Right renal pelvis (tissue), 4 donors: ENCODE measurements at regions not wholly inside any gene's neighbourhood (a gene's known extent, or its start where the extent isn't known, plus 50 kb on each side); places are given as distances from the start of the nearest gene placed in this dataset.
A peak's percentile ranks its signal among the peaks of the same experiment; 100 is the strongest.
"Not testable (repeated sequence)": the region's sequence is repeated elsewhere in the genome, so short reads cannot be mapped to it uniquely, and the experiment has no call there.

Source experiments
- DNase-seq, 4 donors: peaks; one replicate each; pipeline ENCODE4 v3.0.0-alpha.2; 2013; ENCODE audit warnings: low read depth in 4 of 4, low spot score in 3 of 4, missing footprints in 1 of 4

DNA sequence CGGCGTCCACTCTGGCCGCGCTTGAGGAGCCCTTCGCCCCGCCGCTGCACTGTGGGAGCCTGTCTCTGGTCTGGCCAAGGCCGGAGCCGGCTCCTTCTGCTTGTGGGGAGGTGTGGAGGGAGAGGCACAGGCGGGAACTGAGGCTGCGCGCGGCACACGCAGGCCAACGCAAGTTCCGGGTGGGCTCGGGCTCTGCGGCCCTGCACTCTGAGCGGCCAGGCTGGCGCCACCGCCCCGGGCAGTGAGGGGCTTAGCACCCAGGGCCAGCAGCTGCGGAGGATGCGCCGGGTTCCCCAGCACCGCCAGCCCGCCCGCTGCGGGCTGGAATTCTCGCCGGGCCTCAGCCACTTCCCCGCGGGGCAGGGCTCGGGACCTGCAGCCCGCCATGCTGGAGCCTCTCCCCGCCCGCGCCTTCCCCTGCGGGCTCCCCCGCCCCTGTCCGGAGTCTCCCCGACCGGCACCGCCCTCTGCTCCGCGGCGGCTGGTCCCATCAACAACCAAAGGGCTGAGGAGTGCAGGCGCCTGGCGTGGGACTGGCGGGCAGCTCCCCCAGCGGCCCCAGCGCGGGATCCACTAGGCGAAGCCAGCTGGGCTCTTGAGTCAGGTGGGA is 921.2 kb upstream of the FOXG1 start:
- DNase-seq = no peak

DNA sequence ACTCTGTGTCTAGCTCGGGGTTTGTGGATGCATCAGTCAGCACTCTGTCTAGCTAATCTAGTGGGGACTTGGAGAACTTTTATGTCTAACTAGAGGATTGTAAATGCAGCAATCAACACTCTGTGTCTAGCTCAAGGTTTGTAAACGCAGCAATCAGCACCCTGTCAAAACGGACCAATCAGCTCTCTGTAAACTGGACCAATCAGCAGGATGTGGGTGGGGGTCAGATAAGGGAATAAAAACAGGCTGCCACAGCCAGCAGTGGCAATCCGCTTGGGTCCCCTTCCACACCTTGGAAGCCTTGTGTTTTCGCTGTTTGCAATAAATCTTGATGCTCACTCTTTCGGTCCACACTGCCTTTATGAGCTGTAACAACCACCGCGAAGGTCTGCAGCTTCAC is 920.7 kb upstream of the FOXG1 start:
- no peak for DNase-seq

DNA sequence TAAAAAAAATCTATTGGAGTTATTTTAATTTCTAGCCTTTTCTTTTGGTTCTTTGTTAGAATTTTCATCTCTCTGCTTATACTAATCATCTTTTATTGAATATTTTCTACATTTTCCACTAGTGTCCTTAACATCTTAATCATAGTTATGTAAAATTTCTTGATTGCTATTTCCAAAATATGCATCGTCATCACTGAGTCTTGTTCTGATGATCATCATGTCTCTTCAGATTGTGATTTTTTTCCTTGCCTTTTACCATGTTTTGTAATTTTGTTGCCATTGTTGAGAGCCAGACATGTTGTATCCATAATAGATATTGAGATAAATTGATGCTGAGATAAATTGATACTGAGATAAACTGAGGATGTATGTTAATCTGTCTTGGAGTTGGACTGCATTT is 919.1 kb upstream of the FOXG1 start:
- DNase-seq = not testable (repeated sequence)

DNA sequence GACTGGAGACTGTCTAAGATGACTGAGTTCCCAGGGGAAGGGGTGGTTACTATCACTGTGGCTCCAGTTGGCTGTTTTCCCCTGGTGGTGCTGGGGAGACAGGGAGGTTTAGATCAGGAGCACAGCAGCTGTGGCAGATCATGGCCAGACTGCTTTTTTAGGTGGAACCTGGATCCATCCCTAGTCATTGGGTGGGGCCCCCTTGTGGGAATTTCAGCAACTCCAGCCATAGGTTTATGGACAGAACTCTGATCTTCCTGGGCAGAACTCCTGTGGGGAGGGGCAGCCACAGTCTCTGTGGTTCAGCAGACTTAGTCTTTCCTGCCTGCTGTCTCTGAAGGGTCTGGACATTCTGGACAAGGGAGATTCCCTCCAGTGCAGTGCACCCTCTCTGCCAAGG is 917.4 kb upstream of the FOXG1 start:
- not testable (repeated sequence) for DNase-seq

DNA sequence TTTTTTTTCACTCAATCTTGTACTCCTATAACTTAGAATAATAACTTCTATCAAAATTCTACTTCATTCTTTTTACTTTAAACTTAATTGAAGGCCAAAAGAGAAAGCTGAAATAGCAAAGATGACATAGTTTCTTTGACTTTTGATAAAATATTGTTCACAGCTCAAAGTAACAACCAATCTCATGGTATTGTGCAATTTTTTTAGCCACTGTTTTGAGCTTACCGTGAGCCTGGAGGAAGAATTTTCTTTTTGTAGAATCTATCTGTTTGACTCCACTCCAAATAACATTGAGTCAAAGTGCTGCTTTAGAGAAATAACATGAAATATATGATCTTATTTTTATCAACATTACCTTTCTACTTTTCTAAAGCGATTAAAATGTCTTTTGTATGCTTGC is 903.9 kb upstream of the FOXG1 start:
- DNase-seq = no peak

DNA sequence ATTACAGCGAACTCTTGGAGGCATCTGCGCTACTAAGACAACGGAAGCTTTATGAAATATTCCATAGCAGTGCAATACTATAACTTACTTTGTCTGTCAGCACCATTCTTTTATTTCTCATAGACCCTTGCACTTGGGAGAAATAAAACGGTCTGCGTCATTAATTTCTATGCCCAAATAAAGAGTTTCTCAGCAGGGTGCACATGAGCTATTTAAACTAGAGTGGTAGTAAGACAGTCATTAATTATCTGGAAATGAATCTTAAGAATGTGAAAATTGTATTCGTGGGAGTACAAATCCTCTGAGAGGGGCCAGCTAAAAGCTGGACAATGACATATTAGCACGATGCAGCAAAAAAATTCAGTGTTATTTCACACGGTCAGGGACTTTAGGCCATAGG is 903.4 kb upstream of the FOXG1 start:
- DNase-seq = peak in 3 of 4 donors; percentile 1 to 13 (median 6)

DNA sequence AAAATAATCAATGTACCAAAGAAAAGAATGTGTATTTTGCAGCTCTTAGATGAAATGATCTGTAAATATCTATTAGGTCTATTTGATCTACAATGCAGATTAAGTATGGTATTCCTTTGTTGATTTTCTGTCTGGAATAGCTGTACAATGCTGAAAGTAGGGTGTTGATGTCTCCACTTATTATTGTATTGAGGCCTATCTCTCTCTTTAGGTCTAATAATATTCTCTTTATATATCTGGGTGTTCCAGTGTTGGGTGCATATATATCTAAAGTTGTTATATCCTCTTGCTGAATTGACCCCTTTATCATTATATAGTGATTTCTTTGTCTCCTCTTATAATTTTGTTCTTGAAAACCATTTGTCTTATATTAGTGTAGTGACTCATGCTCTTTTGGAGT is 885.5 kb upstream of the FOXG1 start:
- no peak for DNase-seq

DNA sequence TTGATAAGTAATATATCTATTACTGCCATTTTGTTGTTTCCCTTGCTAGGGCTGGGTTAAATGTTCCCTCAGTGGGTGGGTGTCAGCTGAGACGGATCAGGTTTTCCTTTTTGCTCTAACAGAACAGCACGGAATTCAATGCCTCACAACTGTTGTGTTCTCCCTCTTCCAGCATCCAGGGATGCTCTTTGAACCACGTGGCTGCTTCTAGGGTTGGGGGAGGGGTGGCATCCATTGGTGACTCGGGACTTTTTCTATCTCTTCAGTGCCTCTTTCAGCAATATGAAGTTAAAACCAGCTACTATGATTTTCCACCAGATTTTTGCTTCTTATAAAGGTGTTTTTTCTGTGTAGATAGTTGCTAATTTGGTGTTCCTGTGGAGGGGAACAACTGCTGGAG is 884.9 kb upstream of the FOXG1 start:
- DNase-seq = no peak

DNA sequence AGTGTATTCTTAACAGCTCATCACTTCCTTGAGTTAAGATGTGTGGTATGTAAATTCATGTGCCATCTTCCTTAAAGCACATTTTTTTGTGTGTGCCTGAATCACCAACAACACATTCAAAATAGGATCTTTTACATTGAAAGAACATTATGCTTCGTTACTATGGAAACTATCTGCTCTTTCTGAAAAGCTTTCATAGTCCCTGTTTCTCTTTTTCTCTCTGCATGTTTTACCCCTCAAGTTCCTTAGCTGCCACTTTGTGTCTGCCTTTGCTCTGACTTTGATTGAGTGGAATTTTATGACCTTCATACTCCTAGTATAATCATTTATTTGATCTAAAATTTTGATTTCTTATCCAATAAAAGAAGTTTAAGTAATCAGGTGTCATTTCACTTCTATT is 880.3 kb upstream of the FOXG1 start:
- DNase-seq = no peak

DNA sequence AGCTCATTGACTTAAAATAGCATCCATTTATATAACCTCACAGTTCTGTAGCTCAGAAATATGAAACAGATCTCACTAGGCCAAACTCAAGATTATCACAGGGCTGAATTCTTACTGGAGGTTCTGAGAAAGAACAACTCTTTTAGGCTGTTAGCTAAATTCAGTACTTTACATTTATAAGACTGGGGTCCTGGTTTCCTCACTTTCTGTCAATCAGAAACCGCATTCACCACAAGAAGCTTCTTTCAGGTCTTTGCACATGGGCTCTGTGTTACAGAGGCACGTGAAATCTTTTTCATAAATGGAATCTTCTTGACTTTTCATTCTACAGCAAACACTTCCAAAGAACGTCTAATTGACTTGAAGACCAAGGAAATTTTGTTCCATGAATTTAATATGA is 876.3 kb upstream of the FOXG1 start:
- no peak for DNase-seq

DNA sequence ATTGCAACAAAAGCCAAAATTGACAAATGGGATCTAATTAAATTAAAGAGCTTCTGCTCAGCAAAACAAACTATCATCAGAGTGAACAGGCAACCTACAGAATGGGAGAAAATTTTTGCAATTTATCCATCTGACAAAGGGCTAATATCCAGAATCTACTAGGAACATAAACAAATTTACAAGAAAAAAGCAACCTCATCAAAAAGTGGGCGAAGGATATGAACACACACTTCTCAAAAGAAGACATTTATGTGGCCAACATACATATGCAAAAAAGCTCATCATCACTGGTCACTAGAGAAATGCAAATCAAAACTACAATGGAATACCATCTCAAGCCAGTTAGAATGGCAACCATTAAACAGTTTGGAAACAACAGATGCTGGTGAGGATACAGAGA is 858.1 kb upstream of the FOXG1 start:
- DNase-seq = not testable (repeated sequence)

DNA sequence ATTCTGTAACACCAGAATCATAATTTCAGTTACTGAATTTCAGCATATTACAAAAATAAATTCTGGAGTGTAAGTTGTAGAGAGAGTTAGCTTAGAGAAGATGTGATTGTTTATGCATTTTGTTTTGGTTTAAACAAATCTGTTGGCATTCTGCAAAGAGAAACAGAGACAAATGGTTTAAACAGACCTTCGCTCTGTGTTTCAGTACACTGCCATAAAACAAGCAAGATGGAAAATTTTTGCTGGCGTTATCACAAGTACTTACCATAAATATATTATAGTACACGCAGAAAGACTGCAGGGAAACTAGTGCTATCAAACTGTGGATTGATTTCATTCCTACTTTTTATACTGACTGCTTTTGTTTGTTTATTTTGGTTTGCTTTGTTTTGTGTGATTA is 850.3 kb upstream of the FOXG1 start:
- no peak for DNase-seq

DNA sequence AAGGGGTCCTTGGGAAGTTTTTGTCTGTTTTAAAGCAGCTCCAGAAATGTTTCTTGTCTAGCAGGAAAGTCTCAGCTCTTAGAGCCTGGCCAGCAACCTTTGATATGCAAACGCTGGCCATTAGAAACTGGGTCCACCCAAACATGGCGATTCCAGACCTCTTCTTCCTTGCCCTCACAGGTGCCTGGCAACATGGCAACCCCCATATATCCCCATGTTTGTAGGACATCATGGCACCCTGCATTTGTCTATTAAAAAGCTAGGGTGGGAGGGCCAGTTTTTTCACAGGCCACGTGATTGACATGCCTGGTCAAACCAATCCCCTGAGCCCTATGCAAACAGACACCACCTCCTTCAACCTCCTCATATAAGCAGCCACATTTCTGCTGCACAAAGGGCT is 848.7 kb upstream of the FOXG1 start:
- DNase-seq = no peak

DNA sequence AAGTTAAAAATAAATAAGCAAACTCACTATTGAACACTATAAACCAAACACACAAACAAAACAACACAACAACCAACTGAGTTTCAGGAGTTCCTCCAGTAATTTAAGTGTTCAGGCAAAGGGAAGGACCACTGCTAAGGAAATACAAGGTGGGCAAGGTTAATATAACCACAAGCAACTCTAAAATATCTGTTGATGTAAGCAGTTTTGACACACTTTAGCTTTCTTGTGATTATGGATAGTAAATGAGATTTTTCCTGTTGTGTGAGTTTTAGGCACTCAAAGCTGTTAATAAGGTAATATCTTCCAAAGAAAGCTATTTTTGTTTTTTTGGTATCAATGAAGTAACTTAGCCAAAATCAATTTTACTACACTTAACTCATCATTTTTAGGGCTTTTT is 839.1 kb upstream of the FOXG1 start:
- DNase-seq = no peak

DNA sequence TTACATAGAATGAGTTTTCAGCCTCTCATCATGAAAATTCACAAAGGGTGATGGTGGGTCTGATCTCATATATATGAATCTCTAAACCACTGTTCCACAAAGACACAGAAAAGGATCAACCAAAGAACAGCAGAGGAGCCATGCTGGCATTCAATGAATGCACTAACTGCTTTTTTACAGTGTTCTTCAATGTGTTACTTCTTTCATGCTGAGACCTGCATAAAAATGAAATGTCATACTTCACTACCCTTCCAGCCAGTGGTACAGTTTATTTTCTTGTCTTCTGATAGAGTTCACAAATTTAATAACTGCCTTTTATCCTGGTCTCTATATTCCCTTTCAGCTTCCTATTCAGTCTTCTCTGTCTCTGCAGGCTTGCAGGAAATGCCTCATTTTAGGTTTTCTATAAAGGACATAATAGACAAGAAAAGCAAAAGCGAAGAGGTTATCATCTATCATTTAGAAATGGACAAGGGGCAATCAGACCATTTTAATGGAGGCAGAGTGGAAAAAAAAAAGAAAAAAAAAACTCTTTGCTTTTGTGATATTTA is 836.7 kb upstream of the FOXG1 start:
- DNase-seq = no peak

DNA sequence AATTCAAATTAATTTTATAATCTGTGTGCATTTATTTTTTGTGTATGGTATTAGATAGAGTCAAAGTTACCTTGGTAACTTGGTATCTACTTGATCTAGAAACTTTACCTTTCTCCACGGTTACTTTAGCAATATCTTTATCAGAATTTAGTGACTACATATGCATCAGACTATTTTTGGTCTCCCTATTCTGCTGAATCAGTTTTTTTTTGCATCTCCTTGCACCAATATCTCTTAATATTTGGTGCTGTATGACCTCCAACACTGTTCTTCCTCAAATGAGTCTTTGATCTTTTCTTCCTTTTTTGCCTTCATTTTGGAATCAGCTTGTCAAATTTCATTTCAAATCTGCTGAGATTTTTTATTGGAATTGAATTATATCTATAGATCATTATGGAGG is 828.2 kb upstream of the FOXG1 start:
- DNase-seq = no peak

DNA sequence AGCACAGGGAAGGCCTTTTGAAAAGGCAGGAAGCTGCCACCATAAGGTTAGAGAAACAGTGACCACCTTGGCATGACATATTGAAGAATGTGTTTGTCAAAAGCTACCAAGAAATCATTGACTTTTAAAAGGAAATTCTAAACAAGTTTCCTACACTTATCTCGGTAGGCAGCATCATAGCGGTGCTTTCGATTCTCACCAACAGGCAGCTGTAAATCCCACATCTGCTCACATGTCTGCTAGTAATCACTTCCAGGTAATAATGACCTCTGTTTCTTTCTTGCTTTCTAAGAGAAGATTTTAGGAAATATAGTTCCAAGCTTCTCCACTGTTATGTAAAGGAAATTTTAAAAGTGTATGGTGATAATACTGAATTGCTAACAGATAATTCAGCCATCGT is 821.1 kb upstream of the FOXG1 start:
- DNase-seq = no peak

DNA sequence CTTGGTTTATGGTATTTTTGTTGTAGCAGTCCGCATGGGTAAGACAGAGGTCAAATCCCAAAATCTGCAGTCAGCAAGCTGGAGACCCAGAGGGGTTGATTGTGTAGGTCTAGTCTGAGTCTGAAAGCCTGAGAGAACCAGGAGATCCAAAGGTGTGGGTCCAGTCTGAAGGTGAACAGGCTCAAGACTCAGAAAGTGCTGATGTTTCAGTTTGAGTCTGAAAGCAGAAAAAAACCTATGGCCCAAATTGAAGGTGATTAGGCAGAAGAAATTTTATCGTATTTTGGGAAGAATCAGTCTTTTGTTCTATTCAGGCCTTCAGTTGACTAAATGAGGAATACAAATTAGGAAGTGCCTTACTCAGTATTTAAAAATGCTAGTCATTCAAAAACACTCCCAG is 807.8 kb upstream of the FOXG1 start:
- DNase-seq = no peak

DNA sequence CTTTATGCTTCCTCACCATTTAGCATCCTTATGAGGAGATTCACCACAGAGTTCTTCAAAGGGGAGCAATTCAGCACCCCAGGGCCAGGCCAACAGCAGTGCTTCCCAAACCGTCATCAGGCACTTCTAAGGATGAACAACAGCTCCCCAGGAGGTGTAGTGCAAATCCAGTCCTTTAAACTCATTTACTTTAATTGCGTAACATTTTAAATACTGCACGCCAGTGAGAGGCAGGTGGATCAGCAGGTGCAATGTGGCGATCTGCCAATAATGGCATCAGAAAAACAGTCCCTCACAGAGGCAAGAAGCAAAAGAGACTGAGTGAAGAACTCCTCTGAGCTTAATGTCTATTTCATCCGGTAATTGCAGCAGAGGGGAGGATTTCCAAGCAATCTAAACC is 770.9 kb upstream of the FOXG1 start:
- no peak for DNase-seq

DNA sequence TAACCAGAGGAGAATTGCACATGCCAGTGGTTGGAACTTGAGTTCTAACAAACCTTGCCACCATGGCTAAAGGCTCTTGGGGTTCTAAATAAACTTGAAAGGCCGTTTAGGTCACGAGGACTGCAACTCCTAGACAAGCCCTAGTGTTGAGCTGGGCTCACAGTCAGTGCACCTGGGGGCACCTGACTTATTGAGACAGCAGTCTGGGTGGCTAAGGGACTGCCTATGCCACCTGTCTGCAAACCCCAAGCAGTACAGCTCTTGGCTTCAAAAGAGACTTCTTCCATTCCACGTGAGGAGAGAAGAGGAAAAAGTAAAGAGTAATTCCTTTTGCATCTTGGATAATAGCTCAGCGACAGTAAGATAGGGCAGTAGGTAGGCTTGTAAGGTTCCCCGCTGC is 765.6 kb upstream of the FOXG1 start:
- DNase-seq = no peak

DNA sequence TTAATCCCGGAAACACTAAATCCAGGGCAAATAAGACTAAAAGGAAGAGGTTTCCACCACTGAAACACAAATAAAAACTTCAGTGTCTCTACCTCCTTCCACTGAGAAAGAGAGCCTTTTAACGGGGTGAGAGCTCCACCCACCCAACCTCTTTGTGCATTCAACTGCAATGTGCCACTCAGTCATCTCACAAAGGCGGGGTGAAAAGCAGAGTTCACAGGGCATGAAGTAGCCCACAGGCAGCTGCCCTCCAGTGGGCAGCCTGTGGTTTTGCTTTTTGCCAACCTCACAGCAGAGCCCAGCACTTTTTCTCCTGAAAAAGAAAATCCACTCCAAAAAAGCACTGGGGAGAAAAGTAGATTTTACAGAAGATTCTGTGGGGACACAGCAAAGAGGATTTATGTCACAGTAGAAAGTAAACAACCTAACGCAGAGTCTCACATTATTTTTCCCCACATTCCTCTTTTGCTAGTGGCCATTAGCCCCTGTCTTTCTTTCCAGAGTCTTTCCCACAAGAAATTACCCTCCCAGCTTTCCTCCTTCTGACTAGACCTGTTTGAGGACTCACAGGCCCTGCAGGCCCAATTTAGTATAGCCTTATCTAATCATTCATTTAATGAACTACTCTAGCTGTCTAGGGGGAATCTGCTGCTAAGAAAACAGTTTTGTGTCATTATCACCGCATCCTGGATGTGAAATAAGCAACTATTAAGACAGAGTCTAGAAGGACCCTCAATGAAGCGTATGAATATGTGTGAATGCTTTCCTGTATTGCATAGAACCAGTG is 753.8 kb upstream of the FOXG1 start:
- DNase-seq = no peak

DNA sequence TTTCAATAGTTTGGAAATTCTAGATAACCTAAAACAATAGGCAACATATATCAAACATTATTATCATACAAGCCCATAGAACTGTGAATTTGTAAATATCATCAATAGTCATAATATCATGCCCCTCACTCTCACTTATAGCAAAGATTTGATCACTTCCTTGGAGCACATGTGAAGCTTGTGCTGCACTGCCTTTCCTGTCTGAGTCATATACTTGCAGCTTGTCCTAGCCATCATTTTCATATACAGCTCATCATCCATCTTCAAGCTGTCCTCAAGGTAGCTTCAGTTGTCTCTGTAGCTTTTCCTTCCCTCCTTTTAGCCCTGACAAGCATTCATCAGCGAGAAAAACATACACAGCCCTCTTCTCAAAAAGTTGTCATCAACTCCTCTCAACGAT is 746.5 kb upstream of the FOXG1 start:
- no peak for DNase-seq
